Prostate gland (tissue), 2 donors: ENCODE measurements at regions not wholly inside any gene's neighbourhood (a gene's known extent, or its start where the extent isn't known, plus 50 kb on each side); places are given as distances from the start of the nearest gene placed in this dataset.

ENCODE experiments used
- CTCF ChIP-seq, 4 experiments: fragments of 200-600 bp in 2 of 4; fragments of 450-650 bp in 2 of 4; sonication (generic) in 2 of 4; IDR thresholded peaks; 1 replicate in 3 of 4; 2 replicates in 1 of 4; pipeline ENCODE4 v1.5.1; 2016 to 2019; ENCODE audit warnings: antibody characterized with exemption in 4 of 4, mild to moderate bottlenecking in 2 of 4, moderate library complexity in 2 of 4
- POLR2A ChIP-seq: fragments of 450-650 bp; IDR thresholded peaks from one replicate; pipeline ENCODE4 v1.6.1; 2016; ENCODE audit warnings: antibody characterized with exemption, mild to moderate bottlenecking

GRCh38 chr4:26176598-26177149, 144.1 kb upstream of the RBPJ start:
- TF ChIP-seq CTCF (IDR thresholded peaks at IDR 0.05) (no peak), POLR2A (no peak)
